H1 (cell line): ENCODE measurements at regions not wholly inside any gene's neighbourhood (a gene's known extent, or its start where the extent isn't known, plus 50 kb on each side); places are given as distances from the start of the nearest gene placed in this dataset.
A peak's percentile ranks its signal among the peaks of the same experiment; 100 is the strongest.

ENCODE experiments used
- CTCF ChIA-PET: fragments of 300-600 bp; sonication (Branson Sonifier 250); formaldehyde crosslinking; loops from one replicate; lab custom pipeline; 2021; ENCODE audit not compliant: partially characterized antibody; lab: Charles Lee
- POLR2A ChIA-PET: fragments of 300-600 bp; sonication (Branson Sonifier 250); formaldehyde crosslinking; loops from one replicate; lab custom pipeline; 2021; ENCODE audit warnings: inconsistent platforms; ENCODE audit not compliant: partially characterized antibody; lab: Charles Lee
- DNase-seq, 2 experiments: peaks; one replicate each; pipeline versions ENCODE4 v3.0.0 to v3.0.0-alpha.2; 2010 to 2022; ENCODE audit warnings: low spot score in 2 of 2, low read depth in 1 of 2, mixed read lengths in 1 of 2
- FAIRE-seq: peaks from 2 replicates; lab custom pipeline; 2011; peaks lifted over from hg19 to GRCh38; lab: Jason Lieb, UNC
- H2AFZ ChIP-seq: 2 replicates; pipeline ENCODE4 v1.8.1; 2012; ENCODE audit warnings: low read length, inconsistent platforms
- H2AK5ac ChIP-seq: 2 replicates; pipeline ENCODE4 v1.6.1; 2013; ENCODE audit warnings: low read depth, low read length
- H2BK120ac ChIP-seq: replicated peaks from 2 replicates; pipeline ENCODE3; 2013; ENCODE audit warnings: low read depth, low read length, inconsistent platforms
- H2BK12ac ChIP-seq: 2 replicates; pipeline ENCODE4 v1.6.1; 2013; ENCODE audit warnings: low read depth, low read length
- H2BK15ac ChIP-seq: 2 replicates; pipeline ENCODE4 v1.6.1; 2013; ENCODE audit warnings: low read length
- H2BK20ac ChIP-seq: 2 replicates; pipeline ENCODE4 v1.6.1; 2013; ENCODE audit warnings: low read length
- H2BK5ac ChIP-seq: 2 replicates; pipeline ENCODE4 v1.6.1; 2013; ENCODE audit warnings: low read depth, low read length
- H3K14ac ChIP-seq: 2 replicates; pipeline ENCODE4 v1.6.1; 2013; ENCODE audit warnings: inconsistent platforms; ENCODE audit not compliant: insufficient read length
- H3K18ac ChIP-seq: 2 replicates; pipeline ENCODE4 v1.6.1; 2013; ENCODE audit warnings: low read length; ENCODE audit errors: extremely low read depth
- H3K23ac ChIP-seq: 2 replicates; pipeline ENCODE4 v1.6.1; 2013; ENCODE audit warnings: inconsistent platforms; ENCODE audit not compliant: insufficient read length
- H3K23me2 ChIP-seq: 2 replicates; pipeline ENCODE4 v1.6.1; 2013; ENCODE audit warnings: low read depth, low read length
- H3K27ac ChIP-seq: 2 replicates; pipeline ENCODE4 v1.6.1; 2011; ENCODE audit warnings: low read depth, low read length, inconsistent platforms
- H3K27me3 ChIP-seq, 4 experiments: replicated peaks in 1 of 4; 1 replicate in 1 of 4; 2 replicates in 3 of 4; pipeline versions ENCODE4 v1.6.1 to v1.8.1; 2011 to 2013; ENCODE audit warnings: low read length in 3 of 4, mild to moderate bottlenecking in 3 of 4, inconsistent platforms in 2 of 4, mixed read lengths in 2 of 4, moderate library complexity in 1 of 4; ENCODE audit not compliant: control insufficient read depth in 3 of 4, insufficient read depth in 3 of 4; ENCODE audit errors: extremely low read depth in 1 of 4
- H3K36me3 ChIP-seq, 4 experiments: 2 replicates each; pipeline versions ENCODE4 v1.6.1 to v1.8.1; 2011 to 2013; ENCODE audit warnings: mild to moderate bottlenecking in 4 of 4, low read length in 3 of 4, moderate library complexity in 2 of 4, control low read depth in 1 of 4, inconsistent platforms in 1 of 4; ENCODE audit not compliant: insufficient read depth in 4 of 4, control insufficient read depth in 2 of 4
- H3K4ac ChIP-seq: replicated peaks from 2 replicates; pipeline ENCODE3; 2013; ENCODE audit warnings: low read length, low read depth, mixed read lengths, inconsistent platforms; ENCODE audit not compliant: insufficient read length
- H3K4me1 ChIP-seq, 4 experiments: replicated peaks in 1 of 4; 1 replicate in 1 of 4; 2 replicates in 3 of 4; pipeline versions ENCODE4 v1.6.1 to v1.8.1; 2011 to 2013; ENCODE audit warnings: low read length in 3 of 4, inconsistent platforms in 2 of 4, mixed read lengths in 1 of 4; ENCODE audit not compliant: insufficient read depth in 4 of 4, control insufficient read depth in 3 of 4
- H3K4me2 ChIP-seq, 2 experiments: 2 replicates each; pipeline versions ENCODE4 v1.6.1 to v1.8.1; 2011 to 2013; ENCODE audit warnings: low read depth in 2 of 2, low read length in 2 of 2, control low read depth in 1 of 2, inconsistent platforms in 1 of 2, mild to moderate bottlenecking in 1 of 2; ENCODE audit not compliant: insufficient read depth in 1 of 2
- H3K4me3 ChIP-seq, 4 experiments: fragments of 200-600, 300-600 bp in 1 of 4; sonication (generic), shearing (Covaris generic), sonication (Bioruptor Twin) in 1 of 4; 2 replicates each; pipeline versions ENCODE4 v1.5.1 to v1.8.1; 2011 to 2016; ENCODE audit warnings: low read length in 4 of 4, low read depth in 3 of 4, control low read depth in 2 of 4, inconsistent platforms in 2 of 4, mild to moderate bottlenecking in 2 of 4, mixed read lengths in 1 of 4, moderate library complexity in 1 of 4; ENCODE audit not compliant: insufficient read depth in 2 of 4; ENCODE audit errors: extremely low read depth in 1 of 4
- H3K56ac ChIP-seq: replicated peaks from 2 replicates; pipeline ENCODE3; 2013; ENCODE audit warnings: low read depth, mild to moderate bottlenecking, mixed read lengths, low read length, inconsistent platforms; ENCODE audit not compliant: insufficient read length
- H3K79me1 ChIP-seq: 2 replicates; pipeline ENCODE4 v1.6.1; 2013; ENCODE audit warnings: low read depth, low read length, control low read depth
- H3K79me2 ChIP-seq, 2 experiments: 2 replicates each; pipeline versions ENCODE4 v1.6.1 to v1.8.1; 2012 to 2013; ENCODE audit warnings: low read length in 2 of 2, mild to moderate bottlenecking in 2 of 2, inconsistent platforms in 1 of 2; ENCODE audit not compliant: insufficient read depth in 2 of 2, control insufficient read depth in 1 of 2
- H3K9ac ChIP-seq, 4 experiments: replicated peaks in 1 of 4; 1 replicate in 1 of 4; 2 replicates in 3 of 4; pipeline versions ENCODE4 v1.6.1 to v1.8.1; 2011 to 2013; ENCODE audit warnings: low read depth in 3 of 4, low read length in 3 of 4, control low read depth in 2 of 4, mild to moderate bottlenecking in 2 of 4, moderate library complexity in 2 of 4, inconsistent platforms in 1 of 4; ENCODE audit errors: extremely low read depth in 1 of 4
- H3K9me3 ChIP-seq, 2 experiments: 2 replicates each; pipeline versions ENCODE4 v1.6.1 to v1.8.1; 2012 to 2013; ENCODE audit warnings: mild to moderate bottlenecking in 2 of 2, moderate library complexity in 2 of 2, control low read depth in 1 of 2, inconsistent platforms in 1 of 2, low read depth in 1 of 2, low read length in 1 of 2, mixed read lengths in 1 of 2; ENCODE audit not compliant: insufficient read depth in 2 of 2
- H4K20me1 ChIP-seq, 2 experiments: replicated peaks in 1 of 2; 2 replicates each; pipeline versions ENCODE3 to v1.8.1; 2011 to 2013; ENCODE audit warnings: inconsistent platforms in 2 of 2, low read length in 2 of 2, mild to moderate bottlenecking in 1 of 2; ENCODE audit not compliant: insufficient read depth in 2 of 2, control insufficient read depth in 1 of 2
- H4K5ac ChIP-seq: 2 replicates; pipeline ENCODE4 v1.6.1; 2013; ENCODE audit warnings: low read length, low read depth, mixed read lengths, inconsistent platforms; ENCODE audit not compliant: insufficient read length
- H4K8ac ChIP-seq: 2 replicates; pipeline ENCODE4 v1.8.0; 2013; ENCODE audit warnings: mild to moderate bottlenecking, moderate library complexity, low read length, inconsistent platforms; ENCODE audit not compliant: insufficient read depth; ENCODE audit errors: extremely low read depth
- H4K91ac ChIP-seq: replicated peaks from 2 replicates; pipeline ENCODE3; 2013; ENCODE audit warnings: low read length, mixed read lengths, inconsistent platforms; ENCODE audit not compliant: insufficient read length
- ZNF274 ChIP-seq: IDR thresholded peaks from 2 replicates; pipeline ENCODE4 v1.7.0; 2012; ENCODE audit warnings: low read length, borderline replicate concordance; ENCODE audit errors: extremely low read depth
- TF ChIP-seq, protein P1 (sequence below): fragments of 300-600 bp; sonication (generic); IDR thresholded peaks from 2 replicates; pipeline ENCODE4 v1.7.1; 2012; ENCODE audit warnings: low read length, moderate library complexity, mild to moderate bottlenecking, inconsistent platforms; ENCODE audit not compliant: insufficient replicate concordance

DNA sequence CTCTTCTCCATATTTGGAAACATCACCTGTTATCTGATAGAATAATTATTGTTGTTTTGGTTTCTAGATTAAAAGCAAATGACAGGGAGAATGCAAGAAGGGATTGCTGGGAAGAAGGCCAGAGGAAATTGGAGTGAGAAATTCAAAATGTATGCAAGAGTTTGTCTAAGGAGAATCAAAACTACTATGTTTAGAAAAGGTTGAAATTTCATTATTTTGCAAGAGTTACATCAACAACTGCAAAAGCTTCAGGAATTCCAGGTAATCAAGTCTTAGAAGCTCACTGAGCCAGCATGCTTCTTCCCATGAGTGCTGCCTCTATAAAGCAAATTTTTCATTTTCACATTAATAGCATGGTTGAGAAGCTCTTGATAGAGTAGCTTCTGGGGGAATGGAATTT, 177.2 kb upstream of the GBE1 start:
- Histone ChIP-seq H3K4ac (no peak overlapping the region), H2BK20ac (no peak overlapping the region), H3K79me2 (no peaks in the 10 kb centered on the region), H4K20me1 (no peaks in the 10 kb centered on the region), H4K8ac (no peak overlapping the region), H2BK120ac (no peak overlapping the region), H2AK5ac (no peak overlapping the region), H4K91ac (no peak overlapping the region), H2BK5ac (no peak overlapping the region), H2AFZ (peak overlapping the region; percentile 15; the same call in 1 of the 2 replicates), H3K79me1 (no peaks in the 10 kb centered on the region), H3K4me2 (no peak overlapping the region), H4K5ac (no peak overlapping the region), H3K23ac (no peak overlapping the region), H3K18ac (no peak overlapping the region), H3K14ac (no peak overlapping the region), H3K9me3 (no peaks in the 10 kb centered on the region; a peak in 1 of 4 replicates), H3K36me3 (no peaks in the 10 kb centered on the region), H3K27ac (no peak overlapping the region), H3K4me3 (no peak overlapping the region), H3K9ac (no peak overlapping the region), H3K27me3 (no peaks in the 10 kb centered on the region), H2BK12ac (no peak overlapping the region), H2BK15ac (no peak overlapping the region), H3K56ac (no peak overlapping the region), H3K23me2 (no peaks in the 10 kb centered on the region), H3K4me1 (peaks cover 0 to 6% (median under 1%) of the 10 kb centered on the region in 4 experiments; a peak in 1 of 7 replicates)
- DNase-seq (no peak), FAIRE-seq (no peak)
- POLR2A ChIA-PET, result no interaction called here
- CTCF ChIA-PET, result no interaction called here
- TF ChIP-seq ZNF274, result no peak
- TF ChIP-seq, protein P1, sequence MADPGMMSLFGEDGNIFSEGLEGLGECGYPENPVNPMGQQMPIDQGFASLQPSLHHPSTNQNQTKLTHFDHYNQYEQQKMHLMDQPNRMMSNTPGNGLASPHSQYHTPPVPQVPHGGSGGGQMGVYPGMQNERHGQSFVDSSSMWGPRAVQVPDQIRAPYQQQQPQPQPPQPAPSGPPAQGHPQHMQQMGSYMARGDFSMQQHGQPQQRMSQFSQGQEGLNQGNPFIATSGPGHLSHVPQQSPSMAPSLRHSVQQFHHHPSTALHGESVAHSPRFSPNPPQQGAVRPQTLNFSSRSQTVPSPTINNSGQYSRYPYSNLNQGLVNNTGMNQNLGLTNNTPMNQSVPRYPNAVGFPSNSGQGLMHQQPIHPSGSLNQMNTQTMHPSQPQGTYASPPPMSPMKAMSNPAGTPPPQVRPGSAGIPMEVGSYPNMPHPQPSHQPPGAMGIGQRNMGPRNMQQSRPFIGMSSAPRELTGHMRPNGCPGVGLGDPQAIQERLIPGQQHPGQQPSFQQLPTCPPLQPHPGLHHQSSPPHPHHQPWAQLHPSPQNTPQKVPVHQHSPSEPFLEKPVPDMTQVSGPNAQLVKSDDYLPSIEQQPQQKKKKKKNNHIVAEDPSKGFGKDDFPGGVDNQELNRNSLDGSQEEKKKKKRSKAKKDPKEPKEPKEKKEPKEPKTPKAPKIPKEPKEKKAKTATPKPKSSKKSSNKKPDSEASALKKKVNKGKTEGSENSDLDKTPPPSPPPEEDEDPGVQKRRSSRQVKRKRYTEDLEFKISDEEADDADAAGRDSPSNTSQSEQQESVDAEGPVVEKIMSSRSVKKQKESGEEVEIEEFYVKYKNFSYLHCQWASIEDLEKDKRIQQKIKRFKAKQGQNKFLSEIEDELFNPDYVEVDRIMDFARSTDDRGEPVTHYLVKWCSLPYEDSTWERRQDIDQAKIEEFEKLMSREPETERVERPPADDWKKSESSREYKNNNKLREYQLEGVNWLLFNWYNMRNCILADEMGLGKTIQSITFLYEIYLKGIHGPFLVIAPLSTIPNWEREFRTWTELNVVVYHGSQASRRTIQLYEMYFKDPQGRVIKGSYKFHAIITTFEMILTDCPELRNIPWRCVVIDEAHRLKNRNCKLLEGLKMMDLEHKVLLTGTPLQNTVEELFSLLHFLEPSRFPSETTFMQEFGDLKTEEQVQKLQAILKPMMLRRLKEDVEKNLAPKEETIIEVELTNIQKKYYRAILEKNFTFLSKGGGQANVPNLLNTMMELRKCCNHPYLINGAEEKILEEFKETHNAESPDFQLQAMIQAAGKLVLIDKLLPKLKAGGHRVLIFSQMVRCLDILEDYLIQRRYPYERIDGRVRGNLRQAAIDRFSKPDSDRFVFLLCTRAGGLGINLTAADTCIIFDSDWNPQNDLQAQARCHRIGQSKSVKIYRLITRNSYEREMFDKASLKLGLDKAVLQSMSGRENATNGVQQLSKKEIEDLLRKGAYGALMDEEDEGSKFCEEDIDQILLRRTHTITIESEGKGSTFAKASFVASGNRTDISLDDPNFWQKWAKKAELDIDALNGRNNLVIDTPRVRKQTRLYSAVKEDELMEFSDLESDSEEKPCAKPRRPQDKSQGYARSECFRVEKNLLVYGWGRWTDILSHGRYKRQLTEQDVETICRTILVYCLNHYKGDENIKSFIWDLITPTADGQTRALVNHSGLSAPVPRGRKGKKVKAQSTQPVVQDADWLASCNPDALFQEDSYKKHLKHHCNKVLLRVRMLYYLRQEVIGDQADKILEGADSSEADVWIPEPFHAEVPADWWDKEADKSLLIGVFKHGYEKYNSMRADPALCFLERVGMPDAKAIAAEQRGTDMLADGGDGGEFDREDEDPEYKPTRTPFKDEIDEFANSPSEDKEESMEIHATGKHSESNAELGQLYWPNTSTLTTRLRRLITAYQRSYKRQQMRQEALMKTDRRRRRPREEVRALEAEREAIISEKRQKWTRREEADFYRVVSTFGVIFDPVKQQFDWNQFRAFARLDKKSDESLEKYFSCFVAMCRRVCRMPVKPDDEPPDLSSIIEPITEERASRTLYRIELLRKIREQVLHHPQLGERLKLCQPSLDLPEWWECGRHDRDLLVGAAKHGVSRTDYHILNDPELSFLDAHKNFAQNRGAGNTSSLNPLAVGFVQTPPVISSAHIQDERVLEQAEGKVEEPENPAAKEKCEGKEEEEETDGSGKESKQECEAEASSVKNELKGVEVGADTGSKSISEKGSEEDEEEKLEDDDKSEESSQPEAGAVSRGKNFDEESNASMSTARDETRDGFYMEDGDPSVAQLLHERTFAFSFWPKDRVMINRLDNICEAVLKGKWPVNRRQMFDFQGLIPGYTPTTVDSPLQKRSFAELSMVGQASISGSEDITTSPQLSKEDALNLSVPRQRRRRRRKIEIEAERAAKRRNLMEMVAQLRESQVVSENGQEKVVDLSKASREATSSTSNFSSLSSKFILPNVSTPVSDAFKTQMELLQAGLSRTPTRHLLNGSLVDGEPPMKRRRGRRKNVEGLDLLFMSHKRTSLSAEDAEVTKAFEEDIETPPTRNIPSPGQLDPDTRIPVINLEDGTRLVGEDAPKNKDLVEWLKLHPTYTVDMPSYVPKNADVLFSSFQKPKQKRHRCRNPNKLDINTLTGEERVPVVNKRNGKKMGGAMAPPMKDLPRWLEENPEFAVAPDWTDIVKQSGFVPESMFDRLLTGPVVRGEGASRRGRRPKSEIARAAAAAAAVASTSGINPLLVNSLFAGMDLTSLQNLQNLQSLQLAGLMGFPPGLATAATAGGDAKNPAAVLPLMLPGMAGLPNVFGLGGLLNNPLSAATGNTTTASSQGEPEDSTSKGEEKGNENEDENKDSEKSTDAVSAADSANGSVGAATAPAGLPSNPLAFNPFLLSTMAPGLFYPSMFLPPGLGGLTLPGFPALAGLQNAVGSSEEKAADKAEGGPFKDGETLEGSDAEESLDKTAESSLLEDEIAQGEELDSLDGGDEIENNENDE, result no peak
